ENCODE measurements at regions not wholly inside any gene's neighbourhood (a gene's known extent, or its start where the extent isn't known, plus 50 kb on each side); places are given as distances from the start of the nearest gene placed in this dataset.

GRCh38 chr1:8120693-8121260, 94.7 kb upstream of the ERRFI1 start (continued):
- TF ChIP-seq, protein P1, sequence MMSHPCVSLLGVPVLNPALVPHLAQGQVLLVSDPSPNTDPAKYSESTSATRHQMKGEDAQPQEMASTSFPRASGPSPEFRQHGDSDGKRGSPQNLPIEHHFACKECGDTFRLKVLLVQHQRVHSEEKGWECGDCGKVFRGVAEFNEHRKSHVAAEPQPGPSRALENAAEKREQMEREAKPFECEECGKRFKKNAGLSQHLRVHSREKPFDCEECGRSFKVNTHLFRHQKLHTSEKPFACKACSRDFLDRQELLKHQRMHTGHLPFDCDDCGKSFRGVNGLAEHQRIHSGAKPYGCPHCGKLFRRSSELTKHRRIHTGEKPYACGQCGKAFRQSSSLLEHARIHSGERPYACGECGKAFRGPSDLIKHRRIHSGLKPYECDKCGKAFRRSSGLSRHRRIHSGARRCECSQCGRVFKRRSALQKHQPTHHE (CRISPR knock-in tag; IDR thresholded peaks at IDR 0.05; ENCODE audit: borderline replicate concordance), result no peak
- TF ChIP-seq POGZ (CRISPR knock-in tag; IDR thresholded peaks at IDR 0.05) (peak; percentile 48), ZNF616 (CRISPR knock-in tag; IDR thresholded peaks at IDR 0.05; ENCODE audit: low read depth) (no peak), ZMAT3 (CRISPR knock-in tag; conservative IDR thresholded peaks at IDR 0.05) (no peak), ZNF703 (CRISPR knock-in tag; IDR thresholded peaks at IDR 0.05; ENCODE audit: borderline replicate concordance) (no peak), HCFC1 (IDR thresholded peaks at IDR 0.05; ENCODE audit: low read depth, low read length) (no peak), ZNF264 (CRISPR knock-in tag; IDR thresholded peaks at IDR 0.05) (no peak), GMEB1 (CRISPR knock-in tag; IDR thresholded peaks at IDR 0.05; ENCODE audit: borderline replicate concordance) (no peak; the same call in 1 of the 2 replicates), PHF5A (CRISPR knock-in tag; IDR thresholded peaks at IDR 0.05; ENCODE audit: low read depth, unreplicated experiment) (no peak), ZNF589 (CRISPR knock-in tag; conservative IDR thresholded peaks at IDR 0.05) (no peak), HDAC1 (CRISPR knock-in tag; IDR thresholded peaks at IDR 0.05) (peak; percentile 79), YY1 (IDR thresholded peaks at IDR 0.05; ENCODE audit: insufficient read depth, insufficient replicate concordance, low read depth, low read length) (no peak), PLRG1 (conservative IDR thresholded peaks at IDR 0.05) (no peak), CC2D1A (CRISPR knock-in tag; IDR thresholded peaks at IDR 0.05) (no peak; the same call in 1 of the 2 replicates), ZEB1 (IDR thresholded peaks at IDR 0.05; ENCODE audit: insufficient replicate concordance, low read depth) (peak; percentile 78), GPN1 (CRISPR knock-in tag; IDR thresholded peaks at IDR 0.05; ENCODE audit: borderline replicate concordance) (no peak)
- TF ChIP-seq, protein P2, sequence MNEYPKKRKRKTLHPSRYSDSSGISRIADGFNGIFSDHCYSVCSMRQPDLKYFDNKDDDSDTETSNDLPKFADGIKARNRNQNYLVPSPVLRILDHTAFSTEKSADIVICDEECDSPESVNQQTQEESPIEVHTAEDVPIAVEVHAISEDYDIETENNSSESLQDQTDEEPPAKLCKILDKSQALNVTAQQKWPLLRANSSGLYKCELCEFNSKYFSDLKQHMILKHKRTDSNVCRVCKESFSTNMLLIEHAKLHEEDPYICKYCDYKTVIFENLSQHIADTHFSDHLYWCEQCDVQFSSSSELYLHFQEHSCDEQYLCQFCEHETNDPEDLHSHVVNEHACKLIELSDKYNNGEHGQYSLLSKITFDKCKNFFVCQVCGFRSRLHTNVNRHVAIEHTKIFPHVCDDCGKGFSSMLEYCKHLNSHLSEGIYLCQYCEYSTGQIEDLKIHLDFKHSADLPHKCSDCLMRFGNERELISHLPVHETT (CRISPR knock-in tag; conservative IDR thresholded peaks at IDR 0.05), result no peak; the same call in 1 of the 2 replicates
- TF ChIP-seq, protein P3, sequence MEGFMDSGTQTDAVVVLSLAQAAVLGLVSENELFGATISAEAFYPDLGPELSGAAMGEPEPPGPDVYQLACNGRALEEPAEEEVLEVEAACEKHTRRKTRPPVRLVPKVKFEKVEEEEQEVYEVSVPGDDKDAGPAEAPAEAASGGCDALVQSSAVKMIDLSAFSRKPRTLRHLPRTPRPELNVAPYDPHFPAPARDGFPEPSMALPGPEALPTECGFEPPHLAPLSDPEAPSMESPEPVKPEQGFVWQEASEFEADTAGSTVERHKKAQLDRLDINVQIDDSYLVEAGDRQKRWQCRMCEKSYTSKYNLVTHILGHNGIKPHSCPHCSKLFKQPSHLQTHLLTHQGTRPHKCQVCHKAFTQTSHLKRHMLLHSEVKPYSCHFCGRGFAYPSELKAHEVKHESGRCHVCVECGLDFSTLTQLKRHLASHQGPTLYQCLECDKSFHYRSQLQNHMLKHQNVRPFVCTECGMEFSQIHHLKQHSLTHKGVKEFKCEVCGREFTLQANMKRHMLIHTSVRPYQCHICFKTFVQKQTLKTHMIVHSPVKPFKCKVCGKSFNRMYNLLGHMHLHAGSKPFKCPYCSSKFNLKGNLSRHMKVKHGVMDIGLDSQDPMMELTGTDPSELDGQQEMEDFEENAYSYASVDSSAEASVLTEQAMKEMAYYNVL (CRISPR knock-in tag; IDR thresholded peaks at IDR 0.05; ENCODE audit: borderline replicate concordance), result peak; percentile 95
- TF ChIP-seq, protein P4, sequence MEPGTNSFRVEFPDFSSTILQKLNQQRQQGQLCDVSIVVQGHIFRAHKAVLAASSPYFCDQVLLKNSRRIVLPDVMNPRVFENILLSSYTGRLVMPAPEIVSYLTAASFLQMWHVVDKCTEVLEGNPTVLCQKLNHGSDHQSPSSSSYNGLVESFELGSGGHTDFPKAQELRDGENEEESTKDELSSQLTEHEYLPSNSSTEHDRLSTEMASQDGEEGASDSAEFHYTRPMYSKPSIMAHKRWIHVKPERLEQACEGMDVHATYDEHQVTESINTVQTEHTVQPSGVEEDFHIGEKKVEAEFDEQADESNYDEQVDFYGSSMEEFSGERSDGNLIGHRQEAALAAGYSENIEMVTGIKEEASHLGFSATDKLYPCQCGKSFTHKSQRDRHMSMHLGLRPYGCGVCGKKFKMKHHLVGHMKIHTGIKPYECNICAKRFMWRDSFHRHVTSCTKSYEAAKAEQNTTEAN (CRISPR knock-in tag; conservative IDR thresholded peaks at IDR 0.05), result peak; percentile 75; the same call in 1 of the 2 replicates
- TF ChIP-seq, protein P5, sequence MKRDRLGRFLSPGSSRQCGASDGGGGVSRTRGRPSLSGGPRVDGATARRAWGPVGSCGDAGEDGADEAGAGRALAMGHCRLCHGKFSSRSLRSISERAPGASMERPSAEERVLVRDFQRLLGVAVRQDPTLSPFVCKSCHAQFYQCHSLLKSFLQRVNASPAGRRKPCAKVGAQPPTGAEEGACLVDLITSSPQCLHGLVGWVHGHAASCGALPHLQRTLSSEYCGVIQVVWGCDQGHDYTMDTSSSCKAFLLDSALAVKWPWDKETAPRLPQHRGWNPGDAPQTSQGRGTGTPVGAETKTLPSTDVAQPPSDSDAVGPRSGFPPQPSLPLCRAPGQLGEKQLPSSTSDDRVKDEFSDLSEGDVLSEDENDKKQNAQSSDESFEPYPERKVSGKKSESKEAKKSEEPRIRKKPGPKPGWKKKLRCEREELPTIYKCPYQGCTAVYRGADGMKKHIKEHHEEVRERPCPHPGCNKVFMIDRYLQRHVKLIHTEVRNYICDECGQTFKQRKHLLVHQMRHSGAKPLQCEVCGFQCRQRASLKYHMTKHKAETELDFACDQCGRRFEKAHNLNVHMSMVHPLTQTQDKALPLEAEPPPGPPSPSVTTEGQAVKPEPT (CRISPR knock-in tag; IDR thresholded peaks at IDR 0.05; ENCODE audit: low read depth), result no peak
